GM12801 (cell line): ENCODE measurements at regions not wholly inside any gene's neighbourhood (a gene's known extent, or its start where the extent isn't known, plus 50 kb on each side); places are given as distances from the start of the nearest gene placed in this dataset.

Source experiments
- CTCF ChIP-seq: IDR thresholded peaks from one replicate; pipeline ENCODE4 v1.5.1; 2011; ENCODE audit warnings: control low read depth; ENCODE audit not compliant: insufficient read length; ENCODE audit errors: extremely low read depth

- TF ChIP-seq CTCF: no peak
Measured at GRCh38 chr1:222331765-222332164, 216.1 kb downstream of the HHIPL2 start.

DNA sequence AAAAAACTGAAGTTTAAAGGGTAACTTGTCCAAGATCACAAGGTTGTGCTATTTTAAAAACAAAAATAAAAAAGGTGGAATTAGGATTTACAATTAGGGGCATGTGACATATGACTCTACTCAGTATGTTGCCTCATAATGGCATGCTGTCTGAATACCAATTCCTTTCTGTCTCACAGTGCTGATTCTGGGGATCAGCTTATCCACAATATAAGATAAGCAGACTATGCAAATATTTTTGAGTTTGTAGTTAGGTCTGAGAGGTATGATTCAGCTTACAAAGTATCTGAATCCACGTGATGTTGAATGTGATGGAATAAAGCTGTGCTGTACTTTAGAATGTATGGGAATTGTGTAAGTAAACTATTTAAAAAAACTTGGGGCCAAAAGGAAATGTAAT lies 216.6 kb downstream of the HHIPL2 start:
- no peak for TF ChIP-seq CTCF

DNA sequence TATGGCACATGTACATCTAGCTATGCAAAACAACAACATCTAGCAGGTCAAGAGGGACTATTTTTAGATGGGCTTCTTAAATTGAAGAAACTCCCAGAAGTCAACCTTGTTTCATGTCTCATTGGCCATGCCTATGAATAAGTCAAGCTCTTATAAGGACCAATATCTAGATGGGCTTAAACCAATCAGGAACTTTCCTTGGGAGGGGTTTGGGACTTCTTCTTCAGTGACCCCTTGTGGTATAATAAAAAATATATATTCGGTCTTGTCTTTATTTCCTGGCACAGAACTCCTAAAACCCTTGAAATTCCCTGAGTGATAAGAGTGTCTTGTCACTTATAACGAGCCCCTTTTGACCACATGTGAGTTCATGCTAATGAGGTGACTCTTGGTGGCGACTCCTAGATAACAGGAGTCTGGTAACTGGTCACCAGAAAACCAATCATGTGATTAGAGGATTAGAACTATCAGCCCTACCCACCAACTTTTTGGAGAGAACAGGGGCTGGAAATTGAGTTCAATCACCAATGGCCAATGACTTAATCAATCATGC lies 218.3 kb downstream of the HHIPL2 start:
- no peak for TF ChIP-seq CTCF

DNA sequence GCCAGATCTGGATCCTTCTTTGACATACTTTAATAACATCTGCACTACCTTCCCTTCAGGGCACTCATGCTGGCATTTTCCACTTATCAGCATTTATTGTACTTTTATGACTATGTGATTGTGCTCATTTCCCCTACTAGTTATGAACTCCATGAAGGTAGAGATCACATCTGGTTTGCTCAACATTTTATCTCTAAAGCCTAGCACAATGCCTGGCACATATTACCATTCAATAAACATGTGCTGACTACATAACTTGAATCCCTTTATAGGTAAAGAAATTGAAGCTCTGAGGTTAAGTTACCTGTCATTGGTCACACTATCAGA lies 221.2 kb downstream of the HHIPL2 start:
- TF ChIP-seq CTCF: no peak

DNA sequence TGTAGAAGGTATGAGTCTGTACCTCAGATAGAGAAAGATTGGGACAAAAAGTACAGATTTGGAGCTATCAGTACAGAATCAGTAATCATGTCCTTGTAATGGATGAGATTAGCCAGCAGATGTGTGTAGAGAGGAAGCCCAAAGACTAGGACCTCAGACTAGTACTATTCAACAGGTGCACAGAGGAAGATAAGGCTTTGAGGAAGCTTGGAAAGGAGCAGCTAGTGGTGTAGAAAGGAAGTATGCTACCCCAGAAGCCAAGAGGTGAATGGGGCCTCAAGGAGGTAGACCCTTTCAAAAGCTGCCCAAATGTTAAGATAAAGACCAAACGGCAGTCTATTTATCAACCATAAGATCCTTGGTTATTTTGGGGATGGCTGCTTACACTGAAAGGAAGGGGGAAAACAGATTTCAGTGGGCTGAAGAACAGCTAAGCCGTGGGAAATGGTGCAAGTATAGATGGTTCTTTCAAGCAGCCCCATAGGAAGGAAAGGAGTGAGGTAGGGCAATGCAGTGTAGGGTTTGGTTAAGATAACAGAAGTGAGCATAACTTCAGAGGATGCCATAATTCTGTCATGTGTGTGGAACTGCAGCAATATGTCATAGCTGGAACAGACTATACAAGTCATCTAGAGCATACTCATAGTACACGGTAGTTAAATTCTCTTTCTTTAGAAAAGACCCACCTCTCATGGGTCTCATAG lies 221.7 kb downstream of the HHIPL2 start:
- TF ChIP-seq CTCF: no peak

GRCh38 chr1:222325506-222325905 lies 222.4 kb downstream of the HHIPL2 start:
- no peak for TF ChIP-seq CTCF

GRCh38 chr1:222314839-222315238 lies 233.1 kb downstream of the HHIPL2 start:
- no peak for TF ChIP-seq CTCF

DNA sequence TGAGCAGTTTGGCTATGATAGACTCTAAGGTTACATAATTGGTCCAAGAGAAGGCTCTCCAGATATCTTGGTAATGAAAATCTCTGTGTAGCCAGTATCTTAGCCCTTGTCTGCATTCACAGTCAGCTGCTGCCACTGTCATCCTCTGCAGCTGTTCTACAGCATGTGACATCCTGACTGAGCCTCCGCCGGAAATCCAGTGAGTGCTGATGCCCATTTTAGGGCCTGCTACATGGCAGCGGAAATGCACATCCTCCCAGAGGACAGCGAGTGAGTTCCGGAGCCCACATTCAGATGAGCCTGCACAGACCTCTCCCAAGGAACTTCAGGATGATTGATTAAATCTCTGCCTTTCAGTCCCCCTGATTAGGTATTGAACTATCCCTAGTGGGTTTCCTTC lies 237.1 kb downstream of the HHIPL2 start:
- no peak for TF ChIP-seq CTCF
